Esophagus muscularis mucosa (tissue), 4 donors: ENCODE measurements at regions not wholly inside any gene's neighbourhood (a gene's known extent, or its start where the extent isn't known, plus 50 kb on each side); places are given as distances from the start of the nearest gene placed in this dataset.

ENCODE experiments used
- EP300 ChIP-seq: sonication (generic); formaldehyde crosslinking; IDR thresholded peaks from one replicate; pipeline ENCODE4 v1.6.1; 2017; ENCODE audit warnings: antibody characterized with exemption
- POLR2A ChIP-seq: fragments of 450-650 bp; IDR thresholded peaks from one replicate; pipeline ENCODE4 v1.6.1; 2017; ENCODE audit warnings: antibody characterized with exemption, moderate library complexity, mild to moderate bottlenecking, low read depth
- POLR2AphosphoS5 ChIP-seq, 2 donors: sonication (generic); formaldehyde crosslinking; IDR thresholded peaks; one replicate each; pipeline ENCODE4 v1.6.1; 2017; ENCODE audit warnings: antibody characterized with exemption in 2 of 2
- TF ChIP-seq, protein P1 (sequence below), 3 experiments: fragments of 200-600 bp in 2 of 3; fragments of 450-650 bp in 1 of 3; sonication (generic) in 2 of 3; IDR thresholded peaks; one replicate each; pipeline ENCODE4 v1.5.1; 2017 to 2019; ENCODE audit warnings: antibody characterized with exemption in 3 of 3, mild to moderate bottlenecking in 2 of 3, moderate library complexity in 1 of 3

DNA sequence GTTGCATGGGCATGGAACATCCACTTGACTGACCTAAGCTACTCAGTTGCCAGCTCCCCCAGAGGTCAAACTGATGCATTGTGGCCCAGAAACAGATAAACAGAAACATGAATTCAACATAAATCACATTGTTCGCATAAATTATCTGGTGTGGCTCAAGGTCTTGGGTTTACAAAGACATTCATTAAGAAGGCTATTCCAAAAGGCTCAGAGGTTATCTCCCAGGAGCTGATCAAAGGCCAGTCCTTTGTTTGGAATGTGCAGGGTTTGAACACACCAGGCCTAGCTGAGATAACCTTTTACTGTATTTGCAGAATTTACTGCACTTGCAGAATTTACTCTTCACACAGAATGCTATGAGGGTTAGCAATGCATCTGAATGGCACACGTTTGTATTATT is 96.4 kb upstream of the DCD start:
- TF ChIP-seq EP300 (no peak), POLR2AphosphoS5 (IDR thresholded peaks at IDR 0.05) (no peak), POLR2A (no peak)
- TF ChIP-seq, protein P1, sequence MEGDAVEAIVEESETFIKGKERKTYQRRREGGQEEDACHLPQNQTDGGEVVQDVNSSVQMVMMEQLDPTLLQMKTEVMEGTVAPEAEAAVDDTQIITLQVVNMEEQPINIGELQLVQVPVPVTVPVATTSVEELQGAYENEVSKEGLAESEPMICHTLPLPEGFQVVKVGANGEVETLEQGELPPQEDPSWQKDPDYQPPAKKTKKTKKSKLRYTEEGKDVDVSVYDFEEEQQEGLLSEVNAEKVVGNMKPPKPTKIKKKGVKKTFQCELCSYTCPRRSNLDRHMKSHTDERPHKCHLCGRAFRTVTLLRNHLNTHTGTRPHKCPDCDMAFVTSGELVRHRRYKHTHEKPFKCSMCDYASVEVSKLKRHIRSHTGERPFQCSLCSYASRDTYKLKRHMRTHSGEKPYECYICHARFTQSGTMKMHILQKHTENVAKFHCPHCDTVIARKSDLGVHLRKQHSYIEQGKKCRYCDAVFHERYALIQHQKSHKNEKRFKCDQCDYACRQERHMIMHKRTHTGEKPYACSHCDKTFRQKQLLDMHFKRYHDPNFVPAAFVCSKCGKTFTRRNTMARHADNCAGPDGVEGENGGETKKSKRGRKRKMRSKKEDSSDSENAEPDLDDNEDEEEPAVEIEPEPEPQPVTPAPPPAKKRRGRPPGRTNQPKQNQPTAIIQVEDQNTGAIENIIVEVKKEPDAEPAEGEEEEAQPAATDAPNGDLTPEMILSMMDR (IDR thresholded peaks at IDR 0.05): no peak
